ENCODE measurements at regions not wholly inside any gene's neighbourhood (a gene's known extent, or its start where the extent isn't known, plus 50 kb on each side); places are given as distances from the start of the nearest gene placed in this dataset.
"Not testable (repeated sequence)": the region's sequence is repeated elsewhere in the genome, so short reads cannot be mapped to it uniquely, and the experiment has no call there.

- DNase-seq = no peak
Measured at GRCh38 chr9:82117026-82117811, 128.6 kb downstream of the SPATA31D1 start.

GRCh38 chr9:82122731-82123130 is 134.2 kb downstream of the SPATA31D1 start:
- no peak for DNase-seq

DNA sequence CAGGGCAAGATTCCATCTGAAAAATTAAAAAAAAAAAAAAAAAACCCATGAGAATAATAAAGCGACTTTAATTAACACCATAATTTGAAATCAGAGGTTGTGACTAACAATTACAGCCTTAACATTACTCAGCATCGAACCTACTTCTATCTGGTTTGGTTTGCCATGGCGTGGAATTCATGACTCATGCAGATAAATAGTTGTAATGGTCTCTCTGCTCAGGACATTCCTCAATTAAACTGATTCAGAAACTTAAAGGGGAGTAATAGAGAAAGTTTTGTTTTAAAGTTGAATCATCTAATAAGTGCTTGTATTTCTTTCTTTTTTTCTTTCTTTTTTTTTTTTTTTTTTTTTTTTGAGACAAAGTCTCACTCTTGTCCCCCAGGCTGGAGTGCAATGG is 135.5 kb downstream of the SPATA31D1 start:
- no peak for DNase-seq

DNA sequence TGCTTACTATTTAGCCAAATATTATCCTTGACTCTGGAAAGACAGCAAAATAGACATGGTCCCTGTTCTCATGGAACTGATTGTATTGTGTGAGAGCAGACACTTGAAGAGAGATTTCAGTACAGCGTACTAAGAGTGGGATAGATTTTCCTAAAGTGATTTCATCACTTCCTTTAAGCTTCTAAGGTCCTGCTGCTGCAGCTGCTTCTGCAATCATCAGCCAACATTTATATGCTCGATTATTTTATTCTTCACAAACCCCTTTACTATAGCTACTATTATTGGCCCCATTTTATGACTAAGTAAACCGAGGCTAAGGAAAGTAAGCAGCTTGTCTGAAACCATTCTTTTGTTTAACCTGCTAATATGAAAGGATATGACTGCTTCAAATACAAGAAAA is 137.7 kb downstream of the SPATA31D1 start:
- DNase-seq = no peak

DNA sequence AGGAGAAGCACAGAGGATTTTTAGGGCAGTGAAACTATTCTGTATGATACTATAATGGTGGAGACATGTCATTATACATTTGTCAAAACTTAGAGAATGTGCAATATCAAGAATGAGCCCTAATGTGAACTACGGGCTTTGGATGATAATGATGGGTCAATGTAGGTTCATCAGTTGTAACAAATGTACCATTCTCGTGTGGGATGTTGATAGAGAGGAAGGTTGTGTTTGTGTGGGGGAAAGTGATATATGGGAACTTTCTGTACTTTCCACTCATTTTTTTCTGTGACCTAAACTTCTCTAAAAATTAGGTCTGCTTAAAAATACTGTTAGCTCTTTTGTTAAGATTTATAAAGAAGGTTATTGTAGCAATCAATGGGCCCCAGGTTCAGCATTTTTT is 138.9 kb downstream of the SPATA31D1 start:
- no peak for DNase-seq

- DNase-seq = no peak
Measured at GRCh38 chr9:82128011-82128696, 139.6 kb downstream of the SPATA31D1 start.

DNA sequence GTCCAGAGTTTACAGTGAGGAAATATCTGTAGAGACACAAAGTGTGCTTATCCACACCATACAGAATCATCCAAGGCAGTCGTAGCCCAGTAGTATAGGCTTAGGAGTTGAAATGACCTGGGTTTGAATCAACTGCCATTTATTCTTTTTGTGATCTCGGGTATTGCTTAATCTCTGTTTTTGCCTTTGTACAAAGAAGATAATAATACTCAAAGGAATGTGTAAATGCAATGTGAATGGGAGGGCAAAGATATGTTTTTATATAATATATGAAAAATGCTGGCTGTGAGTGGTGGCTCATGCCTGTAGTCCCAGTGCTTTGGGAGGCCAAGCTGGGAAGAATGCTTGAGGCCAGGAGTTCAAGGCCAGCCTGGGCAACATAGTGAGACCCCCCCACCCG is 141.1 kb downstream of the SPATA31D1 start:
- no peak for DNase-seq

DNA sequence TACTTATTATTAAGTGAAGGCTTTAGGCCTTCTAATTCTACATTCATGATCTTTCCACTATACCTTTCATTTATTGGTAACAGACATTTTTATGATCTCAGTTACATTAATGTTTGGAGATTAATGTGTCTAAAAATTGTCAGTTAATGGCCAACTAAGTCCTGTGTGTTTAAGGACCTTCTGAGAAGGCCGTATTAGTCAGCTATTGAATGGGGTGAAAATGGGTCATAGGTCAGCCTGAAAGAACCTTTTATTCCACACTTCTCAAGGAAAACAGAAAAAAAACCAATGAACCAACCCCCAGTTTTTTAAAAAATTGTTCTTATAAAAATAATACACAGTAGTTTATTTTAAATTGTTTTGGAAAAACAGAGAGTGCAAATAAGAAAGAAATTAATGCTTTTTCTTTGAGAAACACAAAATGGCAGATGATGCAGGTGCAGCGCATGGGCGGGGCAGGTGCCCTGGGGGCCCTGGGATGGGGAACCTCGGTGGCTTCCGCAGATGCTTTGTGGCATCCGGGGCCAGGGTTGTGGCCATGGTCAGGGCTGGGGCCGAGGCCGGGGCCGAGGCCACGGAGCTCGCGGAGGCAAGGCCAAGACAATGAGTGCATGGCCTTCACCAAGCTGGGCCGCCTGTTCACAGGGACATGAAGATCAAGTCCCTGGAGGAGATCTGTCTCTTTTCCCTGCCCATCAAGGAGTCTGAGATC is 141.9 kb downstream of the SPATA31D1 start:
- DNase-seq = no peak

DNA sequence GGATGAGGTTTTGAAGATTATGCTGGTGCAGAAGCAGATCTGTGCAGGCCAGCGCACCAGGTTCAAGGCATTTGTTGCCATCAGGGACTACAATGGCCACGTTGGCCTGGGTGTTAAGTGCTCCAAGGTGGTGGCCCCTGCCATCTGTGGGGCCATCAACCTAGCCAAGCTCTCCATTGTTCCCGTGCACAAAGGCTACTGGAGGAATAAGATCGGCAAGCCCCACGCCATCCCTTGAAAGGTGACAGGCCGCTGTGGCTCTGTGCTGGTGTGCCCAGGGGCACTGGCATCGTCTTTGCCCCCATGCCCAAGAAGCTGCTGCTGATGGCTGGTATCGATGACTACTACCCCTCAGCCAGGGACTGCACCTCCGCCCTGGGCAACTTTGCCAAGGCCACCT is 142.5 kb downstream of the SPATA31D1 start:
- DNase-seq = no peak

GRCh38 chr9:82132024-82132423 is 143.5 kb downstream of the SPATA31D1 start:
- no peak for DNase-seq

DNA sequence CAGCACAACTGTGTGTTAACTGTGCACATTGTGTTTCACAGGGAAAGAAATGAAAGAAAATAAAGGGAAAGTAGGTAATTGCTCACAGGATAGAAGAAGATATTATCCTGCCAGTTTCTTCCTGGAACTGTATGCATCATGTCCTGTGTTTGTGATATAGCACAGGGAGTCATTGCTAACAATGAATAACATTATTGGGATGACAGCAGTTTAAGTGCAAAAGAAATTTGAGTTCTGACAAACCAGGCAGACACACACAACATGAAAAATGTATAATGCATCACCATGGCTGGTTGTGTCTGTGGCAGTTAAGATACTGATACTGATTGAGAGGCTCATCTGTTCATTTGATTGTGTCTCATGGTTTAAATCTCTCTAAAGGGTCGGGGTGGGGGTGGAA is 145.4 kb downstream of the SPATA31D1 start:
- DNase-seq = no peak

DNA sequence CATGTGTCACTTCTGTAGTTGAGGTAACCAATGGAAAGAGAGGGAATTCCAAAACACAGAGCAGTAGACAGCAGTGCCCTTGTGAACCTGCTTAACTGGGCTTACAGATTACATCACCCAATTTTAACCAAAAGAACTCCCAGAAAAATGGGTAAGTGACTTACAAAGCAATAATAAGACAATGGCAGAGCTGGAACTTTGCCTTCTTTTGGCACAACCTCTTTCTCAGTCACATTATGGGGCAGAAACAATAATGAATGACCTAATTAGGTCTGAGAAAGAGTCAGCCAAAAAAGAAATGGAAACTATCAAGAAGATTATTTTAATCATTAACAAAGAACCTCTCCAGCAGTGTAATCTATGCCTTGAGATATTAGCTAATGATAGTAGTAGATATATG is 146.5 kb downstream of the SPATA31D1 start:
- no peak for DNase-seq

GRCh38 chr9:82138081-82138480 is 149.5 kb downstream of the SPATA31D1 start:
- not testable (repeated sequence) for DNase-seq

- DNase-seq = no peak
Measured at GRCh38 chr9:82140471-82140870, 151.9 kb downstream of the SPATA31D1 start.

DNA sequence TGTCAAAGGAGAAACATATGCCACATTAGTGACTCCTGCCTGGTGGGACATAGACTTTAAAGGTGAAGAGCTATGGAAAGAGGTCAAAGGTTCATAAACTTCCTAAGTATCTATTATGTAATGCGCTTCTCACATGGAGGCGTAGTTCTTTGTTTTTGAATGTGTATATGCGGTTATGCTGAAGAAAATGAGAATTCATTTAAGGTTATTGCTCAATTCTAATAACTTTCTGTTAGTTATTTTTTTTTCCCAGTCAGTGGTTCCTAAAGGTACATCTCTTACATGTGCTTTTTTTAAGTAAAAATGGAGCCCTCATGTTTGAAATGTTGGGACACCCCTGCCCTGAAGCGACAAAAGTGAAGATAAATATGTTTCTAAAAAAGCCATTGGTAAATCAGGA is 156.2 kb downstream of the SPATA31D1 start:
- no peak for DNase-seq

- DNase-seq = no peak
Measured at GRCh38 chr9:82146677-82147076, 158.1 kb downstream of the SPATA31D1 start.

DNA sequence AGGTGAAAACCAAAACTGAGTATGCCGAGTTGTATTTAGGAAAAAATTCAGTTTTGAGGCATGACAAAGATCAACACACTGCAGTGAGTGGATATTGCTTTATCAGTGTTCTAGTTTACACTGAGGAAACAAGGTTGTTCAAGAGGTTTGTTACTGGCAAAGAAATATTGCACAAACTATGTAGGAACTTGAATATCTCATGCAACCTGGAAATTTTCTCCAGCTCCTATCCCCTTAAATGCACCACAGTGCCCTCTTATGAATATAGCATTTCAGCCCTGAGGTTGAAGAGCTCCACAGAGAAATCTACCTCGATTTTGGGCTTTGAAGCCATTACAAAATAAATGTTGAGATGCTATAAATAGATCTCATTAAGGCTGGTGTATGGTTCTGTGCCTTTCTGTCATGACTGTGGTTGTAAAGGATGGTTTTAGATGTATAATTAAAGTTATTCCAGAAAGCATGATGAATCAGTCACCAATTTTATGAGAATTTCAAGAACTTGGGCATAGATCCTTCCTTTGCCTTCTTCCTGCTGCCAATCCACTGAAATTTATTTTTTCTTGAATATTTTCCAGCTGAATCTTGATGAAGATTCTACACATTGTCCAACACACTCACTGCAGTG is 159.3 kb downstream of the SPATA31D1 start:
- no peak for DNase-seq

GRCh38 chr9:82148426-82148810 is 159.8 kb downstream of the SPATA31D1 start:
- DNase-seq = no peak

DNA sequence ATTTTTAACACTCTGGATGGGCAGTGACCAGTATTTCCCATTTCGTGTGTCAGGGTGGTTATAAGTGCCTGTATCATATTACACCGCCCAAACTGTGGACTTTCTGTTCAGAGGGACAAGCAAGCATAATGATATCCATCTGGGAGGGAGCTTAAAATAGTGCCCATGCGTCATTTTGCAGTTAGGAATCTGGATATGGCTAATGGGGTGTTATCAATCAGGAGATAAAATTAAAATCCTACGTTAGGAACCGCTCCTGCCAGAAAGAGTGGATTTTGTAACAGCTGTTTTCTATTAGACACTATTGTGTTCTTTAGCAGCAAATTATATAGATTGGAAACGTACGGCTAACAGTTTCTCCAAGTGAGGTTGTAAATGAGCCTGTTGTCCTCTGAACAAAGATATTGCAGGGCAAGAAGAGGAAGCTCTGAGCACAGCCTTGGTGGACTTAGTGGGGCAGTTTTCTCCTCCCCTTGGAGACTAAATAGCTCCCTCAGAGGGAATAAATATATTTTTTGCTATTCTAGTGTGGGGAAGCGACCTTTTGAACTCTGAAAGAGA is 160.4 kb downstream of the SPATA31D1 start:
- DNase-seq = no peak

DNA sequence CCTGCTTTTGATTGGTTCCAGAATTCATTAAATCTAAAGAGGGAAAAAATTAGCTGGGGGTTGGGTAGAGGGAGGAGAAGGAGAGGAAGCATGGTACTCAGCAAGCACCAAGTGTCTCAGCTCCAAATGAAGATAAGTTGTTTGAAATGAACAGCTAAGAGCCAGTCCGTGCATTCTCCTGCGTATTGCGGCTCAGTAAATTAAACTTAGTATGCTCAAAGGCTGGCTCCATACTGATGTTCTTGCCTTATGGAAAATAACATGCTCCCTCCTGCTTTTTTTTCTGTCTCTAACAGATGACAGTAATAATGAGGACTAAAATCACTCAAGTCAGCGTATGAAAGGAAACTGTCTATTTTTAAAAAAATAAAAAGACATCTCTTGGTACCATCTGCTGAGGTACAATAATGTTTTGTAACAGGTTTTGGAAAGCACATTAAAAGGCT is 161.0 kb downstream of the SPATA31D1 start:
- DNase-seq = no peak

GRCh38 chr9:82152181-82152580 is 163.6 kb downstream of the SPATA31D1 start:
- no peak for DNase-seq

- no peak for DNase-seq
Measured at GRCh38 chr9:82153032-82153431, 164.5 kb downstream of the SPATA31D1 start.

DNA sequence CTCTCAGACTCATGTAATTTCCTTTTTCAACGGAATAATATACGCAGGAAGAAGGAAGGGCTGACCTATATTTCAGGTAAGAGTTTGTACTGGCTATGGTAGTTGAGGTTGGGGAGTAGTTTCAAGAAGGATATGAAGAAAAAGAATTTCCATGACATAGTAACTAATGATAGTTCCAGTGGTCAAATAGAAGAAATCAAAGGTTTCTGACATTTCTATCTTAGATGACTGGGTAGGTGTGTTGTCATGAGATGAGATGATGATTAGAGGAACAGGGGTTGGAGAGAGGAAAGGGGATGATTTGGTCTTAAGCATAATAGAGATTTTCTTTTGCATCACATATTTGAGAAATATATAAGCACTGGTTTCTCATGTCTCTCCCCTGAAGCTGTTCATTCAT is 166.0 kb downstream of the SPATA31D1 start:
- DNase-seq = no peak

Data from COR-L47 (cell line).